Activated CD8-positive, alpha-beta memory T cell treated with anti-CD3 and anti-CD28 coated beads, Interleukin-2, amount 10 ng/mL, durations not matched to agents 7 days and 5 days (primary cell): ENCODE measurements at regions not wholly inside any gene's neighbourhood (a gene's known extent, or its start where the extent isn't known, plus 50 kb on each side); places are given as distances from the start of the nearest gene placed in this dataset.

ENCODE experiments used
- ATAC-seq: fragments of 150-1000 bp; cut with Tn5 transposase; one replicate; pipeline ENCODE4 v1.10.0; 2021; ENCODE audit warnings: moderate library complexity
- CTCF ChIA-PET: fragments of 350-600 bp; sonication (Branson Sonifier 250); formaldehyde crosslinking; loops from one replicate; lab custom pipeline; 2021; ENCODE audit warnings: antibody characterized with exemption; lab: Charles Lee
- DNase-seq: peaks from one replicate; pipeline ENCODE4 v3.0.0-alpha.2; 2020
- H3K27ac Mint-ChIP-seq: one replicate; pipeline ENCODE4 v1.8.0; 2021; ENCODE audit warnings: mild to moderate bottlenecking, mixed read lengths
- H3K27me3 Mint-ChIP-seq: one replicate; pipeline ENCODE4 v1.8.0; 2021; ENCODE audit warnings: mixed read lengths
- H3K36me3 Mint-ChIP-seq: one replicate; pipeline ENCODE4 v1.8.0; 2021; ENCODE audit warnings: mild to moderate bottlenecking, mixed read lengths
- H3K4me1 Mint-ChIP-seq: one replicate; pipeline ENCODE4 v1.8.0; 2021; ENCODE audit warnings: mixed read lengths
- H3K4me3 Mint-ChIP-seq: one replicate; pipeline ENCODE4 v1.8.0; 2021; ENCODE audit warnings: mild to moderate bottlenecking, moderate library complexity, mixed read lengths
- H3K9me3 Mint-ChIP-seq: one replicate; pipeline ENCODE4 v1.8.0; 2022; ENCODE audit warnings: low read depth, mixed read lengths

DNA sequence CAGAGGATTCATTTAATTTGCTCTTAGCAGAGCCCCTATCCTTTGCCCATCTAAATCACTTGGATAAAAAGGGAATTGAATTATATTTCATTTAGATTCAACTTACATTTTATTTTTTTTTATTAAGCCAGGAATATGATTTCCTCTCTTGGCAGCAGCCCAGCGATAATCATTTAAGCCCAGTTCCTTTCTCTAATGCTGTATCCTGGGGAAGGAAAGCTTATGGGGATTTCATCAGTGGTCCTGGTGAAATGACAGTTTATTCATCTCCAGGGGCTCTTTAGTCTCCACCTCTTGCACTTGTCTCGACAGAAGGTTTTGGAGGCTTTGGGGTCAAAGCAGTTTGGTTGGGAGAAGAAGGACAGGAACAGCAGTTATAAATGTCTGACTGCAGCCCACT lies 50.4 kb upstream of the LRRC8D start:
- Mint-ChIP-seq H3K4me3 (no peak overlapping the region), H3K27me3 (peaks cover 2% of the 10 kb centered on the region), H3K27ac (no peak overlapping the region), H3K4me1 (peaks cover under 1% of the 10 kb centered on the region), H3K36me3 (no peaks in the 10 kb centered on the region), H3K9me3 (no peaks in the 10 kb centered on the region)
- CTCF ChIA-PET = interaction anchor here (0.9 to 1.4 kb wide), 3 partner anchors 11 to 287 kb away, joined by 3 read pairs; no protein-coding TSS in a partner anchor
- DNase-seq (no peak), ATAC-seq (no peak)
